ENCODE measurements at regions not wholly inside any gene's neighbourhood (a gene's known extent, or its start where the extent isn't known, plus 50 kb on each side); places are given as distances from the start of the nearest gene placed in this dataset.

DNA sequence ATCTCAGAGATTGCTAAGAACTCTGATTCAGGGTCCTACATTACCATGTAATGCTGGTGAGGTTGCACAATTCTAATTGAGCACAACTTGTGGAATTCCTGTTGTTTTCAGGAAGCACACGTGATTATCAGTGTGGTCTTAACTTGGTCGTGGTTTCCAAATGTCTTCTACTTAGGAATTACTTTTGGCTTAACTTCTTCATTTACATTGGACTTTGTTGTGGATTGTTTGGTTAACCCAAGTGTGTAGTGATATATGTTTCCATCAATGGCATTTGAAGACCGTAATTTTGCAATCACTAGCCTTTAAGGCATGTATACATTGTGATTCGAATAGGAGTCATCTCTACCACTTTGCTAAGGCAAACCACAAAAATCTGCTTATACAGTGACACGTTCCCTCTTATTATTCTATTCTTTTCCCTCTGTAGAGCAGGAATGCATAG is 373.3 kb downstream of the IRS1 start:
- H3K27me3 ChIP-seq, result no peaks in the 10 kb centered on the region
- H3K4me3 ChIP-seq, result no peak overlapping the region
- TF ChIP-seq, protein P1, sequence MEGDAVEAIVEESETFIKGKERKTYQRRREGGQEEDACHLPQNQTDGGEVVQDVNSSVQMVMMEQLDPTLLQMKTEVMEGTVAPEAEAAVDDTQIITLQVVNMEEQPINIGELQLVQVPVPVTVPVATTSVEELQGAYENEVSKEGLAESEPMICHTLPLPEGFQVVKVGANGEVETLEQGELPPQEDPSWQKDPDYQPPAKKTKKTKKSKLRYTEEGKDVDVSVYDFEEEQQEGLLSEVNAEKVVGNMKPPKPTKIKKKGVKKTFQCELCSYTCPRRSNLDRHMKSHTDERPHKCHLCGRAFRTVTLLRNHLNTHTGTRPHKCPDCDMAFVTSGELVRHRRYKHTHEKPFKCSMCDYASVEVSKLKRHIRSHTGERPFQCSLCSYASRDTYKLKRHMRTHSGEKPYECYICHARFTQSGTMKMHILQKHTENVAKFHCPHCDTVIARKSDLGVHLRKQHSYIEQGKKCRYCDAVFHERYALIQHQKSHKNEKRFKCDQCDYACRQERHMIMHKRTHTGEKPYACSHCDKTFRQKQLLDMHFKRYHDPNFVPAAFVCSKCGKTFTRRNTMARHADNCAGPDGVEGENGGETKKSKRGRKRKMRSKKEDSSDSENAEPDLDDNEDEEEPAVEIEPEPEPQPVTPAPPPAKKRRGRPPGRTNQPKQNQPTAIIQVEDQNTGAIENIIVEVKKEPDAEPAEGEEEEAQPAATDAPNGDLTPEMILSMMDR (IDR thresholded peaks at IDR 0.05; ENCODE audit: low read depth, low read length), result no peak
- no peaks in the 10 kb centered on the region for H3K9me3 ChIP-seq (ENCODE audit: low read depth)
- H3K36me3 ChIP-seq, result no peaks in the 10 kb centered on the region
- no peak overlapping the region for H3K27ac ChIP-seq
- DNase-seq (ENCODE audit: low read depth in 1 of 2, low spot score in 1 of 2), result peak in 1 of 2 donors; percentile 89
- peaks cover 5% of the 10 kb centered on the region for H3K4me1 ChIP-seq (ENCODE audit: low read depth)

DNA sequence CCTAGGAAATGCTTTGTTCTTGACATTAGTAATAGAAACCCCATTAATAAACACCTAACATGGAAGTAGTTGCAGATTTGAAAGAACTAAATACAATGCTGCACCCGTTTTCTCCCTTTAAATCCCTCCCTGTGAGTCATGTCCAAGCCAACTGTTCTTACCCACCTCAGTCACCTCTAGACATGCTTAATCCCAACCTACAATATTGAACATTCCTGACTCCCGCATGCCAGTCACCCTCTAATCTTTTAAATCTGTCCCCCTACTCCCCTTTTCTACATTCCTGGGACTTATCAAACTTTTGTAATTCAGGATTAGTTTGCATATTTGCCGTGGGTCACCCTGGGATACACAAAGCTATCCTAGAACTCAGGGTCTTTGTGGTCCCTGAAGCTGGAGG is 374.6 kb downstream of the IRS1 start:
- DNase-seq (ENCODE audit: low read depth in 1 of 2, low spot score in 1 of 2), result no peak

DNA sequence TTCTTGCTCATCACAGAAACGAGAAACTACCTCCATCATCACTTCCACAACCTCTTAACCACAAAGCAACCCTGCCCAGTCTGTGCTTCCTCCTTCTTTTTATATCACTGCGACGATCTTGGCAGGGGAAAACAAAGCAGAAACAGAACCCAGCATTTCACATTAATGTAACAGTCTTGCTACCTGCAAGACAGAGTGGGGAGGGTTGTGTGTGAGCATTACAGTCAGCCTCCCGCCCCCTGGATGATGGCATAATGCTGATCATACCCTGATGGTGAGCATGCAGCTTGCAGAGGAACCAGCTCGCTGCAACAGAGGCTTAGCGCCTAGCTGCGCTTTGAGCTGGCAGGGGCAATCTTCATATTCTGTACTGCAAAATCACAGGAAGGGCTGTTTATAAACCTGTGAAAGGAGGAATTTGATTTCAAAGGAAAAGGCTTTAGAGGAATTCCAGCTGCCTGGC is 376.1 kb downstream of the IRS1 start:
- DNase-seq (ENCODE audit: low read depth in 1 of 2, low spot score in 1 of 2), result no peak
- Histone ChIP-seq H3K4me1 (ENCODE audit: low read depth) (peaks cover 5% of the 10 kb centered on the region), H3K36me3 (no peaks in the 10 kb centered on the region), H3K4me3 (no peak overlapping the region), H3K27me3 (no peaks in the 10 kb centered on the region), H3K27ac (no peak overlapping the region), H3K9me3 (ENCODE audit: low read depth) (no peaks in the 10 kb centered on the region)
- TF ChIP-seq, protein P1 (IDR thresholded peaks at IDR 0.05; ENCODE audit: low read depth, low read length), result no peak

More for the DNA sequence above, 374.6 kb downstream of the IRS1 start:
- H3K4me3 ChIP-seq, result no peak overlapping the region
- H3K36me3 ChIP-seq, result no peaks in the 10 kb centered on the region
- H3K27ac ChIP-seq, result no peak overlapping the region
- TF ChIP-seq, protein P1 (IDR thresholded peaks at IDR 0.05; ENCODE audit: low read depth, low read length), result no peak
- no peaks in the 10 kb centered on the region for H3K9me3 ChIP-seq (ENCODE audit: low read depth)
- H3K4me1 ChIP-seq (ENCODE audit: low read depth), result peaks cover 5% of the 10 kb centered on the region
- no peaks in the 10 kb centered on the region for H3K27me3 ChIP-seq

DNA sequence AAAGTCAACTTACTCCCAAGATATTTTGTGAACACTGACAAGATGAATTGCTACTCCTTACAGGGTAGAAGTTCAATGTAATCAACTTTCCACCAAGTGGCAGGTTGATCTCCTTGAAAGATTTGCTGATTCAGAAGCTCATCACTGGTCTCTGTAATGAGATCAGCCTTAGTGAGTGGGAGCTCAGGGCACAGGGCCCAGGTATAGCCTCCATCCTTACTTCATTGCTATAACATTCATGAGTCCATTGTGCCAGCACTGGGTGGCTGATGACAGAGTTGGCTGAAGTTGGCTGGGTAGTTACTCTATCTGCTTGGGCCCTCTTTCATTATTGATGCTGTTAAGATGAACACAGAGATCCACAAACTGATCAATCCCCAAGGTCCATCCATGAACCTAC is 379.0 kb downstream of the IRS1 start:
- Histone ChIP-seq H3K36me3 (no peaks in the 10 kb centered on the region), H3K9me3 (ENCODE audit: low read depth) (no peaks in the 10 kb centered on the region), H3K27me3 (no peaks in the 10 kb centered on the region), H3K4me3 (no peak overlapping the region), H3K4me1 (ENCODE audit: low read depth) (peaks cover 5% of the 10 kb centered on the region), H3K27ac (no peak overlapping the region)
- no peak for DNase-seq (ENCODE audit: low read depth in 1 of 2, low spot score in 1 of 2)
- TF ChIP-seq, protein P1 (IDR thresholded peaks at IDR 0.05; ENCODE audit: low read depth, low read length), result no peak

DNA sequence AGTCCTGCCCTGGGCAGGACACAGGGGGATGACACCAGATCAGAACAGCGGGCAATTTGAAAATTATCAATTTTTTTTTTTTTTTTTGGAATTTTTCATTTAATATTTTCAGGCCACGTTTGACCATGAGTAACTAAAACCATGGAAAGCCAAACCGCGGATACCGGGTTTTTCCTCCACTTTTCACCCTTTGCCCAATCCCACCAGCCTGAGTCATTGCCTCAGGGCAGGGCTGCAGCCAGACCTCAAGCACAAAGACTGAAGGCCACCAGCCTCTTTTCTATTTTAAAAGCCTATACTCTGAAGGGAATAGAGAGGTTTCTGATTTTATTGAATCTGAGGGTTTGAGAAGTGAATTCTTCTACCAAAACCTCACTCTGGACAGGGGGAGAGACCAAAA is 381.1 kb downstream of the IRS1 start:
- Histone ChIP-seq H3K36me3 (no peaks in the 10 kb centered on the region), H3K4me1 (ENCODE audit: low read depth) (peaks cover under 1% of the 10 kb centered on the region), H3K27me3 (no peaks in the 10 kb centered on the region), H3K27ac (no peak overlapping the region), H3K4me3 (no peak overlapping the region), H3K9me3 (ENCODE audit: low read depth) (no peaks in the 10 kb centered on the region)
- DNase-seq (ENCODE audit: low read depth in 1 of 2, low spot score in 1 of 2), result no peak
- TF ChIP-seq, protein P1 (IDR thresholded peaks at IDR 0.05; ENCODE audit: low read depth, low read length), result no peak

DNA sequence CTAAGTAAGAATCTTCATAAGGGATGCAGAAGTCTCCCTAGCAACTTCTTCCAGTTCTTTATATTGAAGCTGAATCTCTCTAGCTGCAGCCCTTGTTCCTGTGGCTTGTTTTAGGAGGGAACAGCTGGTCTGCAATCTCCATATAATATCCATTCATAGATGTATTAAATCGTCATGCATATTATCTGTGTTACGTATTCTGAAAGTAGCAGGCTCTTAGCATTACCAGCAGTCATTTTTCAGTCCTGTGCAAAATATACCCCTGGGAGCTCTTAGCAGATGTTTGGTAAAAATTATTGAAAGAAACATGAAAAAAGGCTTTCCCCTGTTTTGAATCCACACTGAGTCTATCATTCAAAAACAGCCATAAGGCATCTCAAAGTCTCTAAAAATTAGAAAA is 385.3 kb downstream of the IRS1 start:
- TF ChIP-seq, protein P1 (IDR thresholded peaks at IDR 0.05; ENCODE audit: low read depth, low read length), result no peak
- Histone ChIP-seq H3K27ac (no peak overlapping the region), H3K9me3 (ENCODE audit: low read depth) (no peaks in the 10 kb centered on the region), H3K4me3 (no peak overlapping the region), H3K4me1 (ENCODE audit: low read depth) (no peaks in the 10 kb centered on the region), H3K36me3 (no peaks in the 10 kb centered on the region), H3K27me3 (no peaks in the 10 kb centered on the region)
- no peak for DNase-seq (ENCODE audit: low read depth in 1 of 2, low spot score in 1 of 2)

Data from cardiac muscle cell (in vitro differentiated cells and primary cell).